ENCODE measurements at regions not wholly inside any gene's neighbourhood (a gene's known extent, or its start where the extent isn't known, plus 50 kb on each side); places are given as distances from the start of the nearest gene placed in this dataset.
A peak's percentile ranks its signal among the peaks of the same experiment; 100 is the strongest.
"Not testable (repeated sequence)": the region's sequence is repeated elsewhere in the genome, so short reads cannot be mapped to it uniquely, and the experiment has no call there.

DNA sequence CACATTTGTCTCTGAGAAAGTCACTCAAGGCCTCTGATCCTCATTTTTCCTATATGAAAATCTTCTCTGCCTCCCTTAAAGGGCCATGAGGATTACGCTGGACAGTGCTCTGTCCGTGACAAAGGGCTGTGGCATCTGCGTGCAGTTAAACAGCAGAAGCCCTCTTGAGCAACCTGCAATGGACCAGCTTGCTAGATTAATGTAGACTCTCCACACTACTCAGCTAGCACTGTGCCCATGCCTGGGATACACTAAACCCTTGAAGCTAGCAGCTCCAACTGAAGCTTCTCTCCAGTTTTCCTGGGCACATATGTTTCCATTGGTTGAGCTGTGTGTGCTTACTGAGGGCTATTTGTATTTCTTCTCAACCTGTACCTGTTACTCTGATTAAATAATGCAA lies 303.8 kb downstream of the RPLP1 start:
- no peak for DNase-seq (ENCODE audit: low read depth in 2 of 2, low spot score in 1 of 2)

DNA sequence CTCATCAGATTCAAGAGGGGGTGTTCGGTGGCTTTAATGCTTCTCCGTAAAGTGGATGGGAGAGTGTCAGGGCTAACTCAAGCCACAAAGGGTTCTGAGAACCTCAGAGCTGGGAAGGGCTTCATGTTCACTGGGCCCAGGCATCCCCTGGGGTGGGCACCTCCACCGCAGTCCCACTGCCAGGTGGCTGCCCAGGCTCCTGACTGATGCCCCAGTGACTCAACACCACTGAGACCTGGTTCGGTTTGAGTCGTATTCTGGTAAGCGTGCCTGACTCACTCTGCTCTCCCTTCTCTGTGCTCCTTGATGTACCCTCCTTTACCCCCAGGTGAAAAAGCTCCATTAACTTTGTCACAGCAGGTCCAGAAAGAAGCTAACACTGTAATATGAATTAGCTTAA lies 304.6 kb downstream of the RPLP1 start:
- no peak for DNase-seq (ENCODE audit: low read depth in 2 of 2, low spot score in 1 of 2)

DNA sequence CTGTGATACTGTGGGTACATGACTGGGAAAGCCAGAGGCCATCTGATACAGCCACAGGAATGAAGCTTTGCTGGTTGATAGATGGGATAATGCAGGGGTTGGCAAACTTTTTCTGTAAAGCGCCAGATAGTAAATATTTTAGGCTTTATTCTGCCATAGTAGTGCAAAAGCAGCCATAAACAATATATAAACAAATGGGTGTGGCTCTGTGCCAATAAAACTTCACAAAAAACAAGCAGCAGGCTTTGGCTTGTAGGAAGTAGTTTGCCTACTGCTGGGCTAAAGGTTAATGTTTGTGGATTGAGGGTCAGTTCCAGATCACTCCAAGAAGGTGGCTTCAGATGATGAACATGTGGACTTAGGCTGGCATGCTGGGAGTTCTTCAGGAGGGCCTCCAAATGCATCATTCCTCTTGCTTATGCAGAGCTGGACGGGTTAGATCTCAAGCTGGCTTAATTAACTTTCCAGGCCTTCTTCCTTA lies 305.7 kb downstream of the RPLP1 start:
- DNase-seq (ENCODE audit: low read depth in 2 of 2, low spot score in 1 of 2) = no peak

DNA sequence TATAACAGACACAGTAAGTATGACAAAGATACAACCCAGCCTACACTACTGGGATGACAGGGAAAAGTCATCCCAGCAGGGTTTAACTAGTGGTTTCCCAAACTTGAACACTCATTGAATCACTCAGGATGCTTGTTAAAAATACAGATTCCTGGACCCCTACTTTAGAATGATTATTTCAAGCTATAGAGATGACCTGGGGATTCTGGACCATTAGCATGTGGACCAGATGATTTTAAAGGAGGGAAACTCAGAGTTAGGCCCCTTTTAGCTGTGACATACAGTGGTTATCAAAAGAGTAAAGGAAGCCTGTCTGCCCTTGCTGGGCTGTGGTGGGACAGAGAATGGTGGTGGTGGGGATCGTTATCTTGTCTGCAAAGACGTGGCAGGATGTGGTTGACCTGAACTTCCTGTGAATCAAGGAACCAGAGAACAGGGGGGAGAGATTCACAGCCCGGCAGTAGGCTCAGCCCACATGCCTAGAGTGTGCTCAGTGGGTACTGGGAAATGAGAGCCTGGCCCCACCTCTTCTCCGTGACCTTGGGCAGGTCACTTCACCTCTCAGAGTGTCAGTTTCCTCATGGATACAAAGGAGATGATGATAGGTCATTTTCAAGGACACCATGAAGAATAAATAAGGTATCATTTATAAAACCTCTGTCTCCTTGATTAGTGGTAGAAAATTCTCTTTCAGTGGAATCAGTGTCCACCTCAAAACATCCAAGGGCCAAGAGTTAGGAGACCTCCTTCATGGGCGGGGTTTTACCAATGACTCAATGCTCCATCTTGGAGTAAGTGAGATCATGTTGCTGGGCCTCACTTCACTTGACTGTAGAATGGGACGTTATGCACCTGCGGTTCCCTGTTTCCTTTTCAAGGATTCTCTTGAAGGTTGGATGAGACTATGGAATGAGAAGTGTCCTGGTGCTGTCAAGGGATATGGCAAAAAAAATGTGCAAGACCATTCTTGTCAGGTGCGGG lies 306.5 kb downstream of the RPLP1 start:
- peak; percentile 72 to 73 for DNase-seq (ENCODE audit: low read depth in 2 of 2, low spot score in 1 of 2)

DNA sequence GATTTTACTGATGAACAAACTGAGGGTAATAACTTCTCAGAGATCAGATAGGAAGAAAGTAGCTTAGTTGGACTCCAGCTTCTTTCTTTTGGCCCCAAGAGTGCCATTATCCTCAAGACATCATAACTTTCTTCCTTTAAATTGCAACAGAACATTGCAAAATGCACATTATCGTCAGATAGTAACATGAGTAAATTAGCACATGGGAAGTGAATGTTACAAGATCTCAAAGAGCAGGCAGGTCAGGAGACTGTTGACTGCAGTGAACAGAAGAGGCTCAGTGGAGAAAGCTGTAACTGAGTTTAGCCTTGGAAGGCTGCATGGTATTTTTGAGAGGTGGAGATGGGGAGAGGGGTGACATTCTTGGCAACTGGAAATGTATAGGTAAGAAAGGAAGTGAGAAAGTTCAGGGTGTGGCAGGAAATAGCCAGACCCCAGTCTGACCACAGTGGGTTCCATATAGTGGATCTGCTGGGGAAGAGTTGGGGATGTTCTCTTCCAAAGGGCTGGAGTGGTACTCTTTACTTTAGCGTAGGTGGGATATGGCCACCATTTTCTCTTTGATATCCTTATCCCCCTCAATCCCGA lies 307.7 kb downstream of the RPLP1 start:
- DNase-seq (ENCODE audit: low read depth in 2 of 2, low spot score in 1 of 2) = no peak

DNA sequence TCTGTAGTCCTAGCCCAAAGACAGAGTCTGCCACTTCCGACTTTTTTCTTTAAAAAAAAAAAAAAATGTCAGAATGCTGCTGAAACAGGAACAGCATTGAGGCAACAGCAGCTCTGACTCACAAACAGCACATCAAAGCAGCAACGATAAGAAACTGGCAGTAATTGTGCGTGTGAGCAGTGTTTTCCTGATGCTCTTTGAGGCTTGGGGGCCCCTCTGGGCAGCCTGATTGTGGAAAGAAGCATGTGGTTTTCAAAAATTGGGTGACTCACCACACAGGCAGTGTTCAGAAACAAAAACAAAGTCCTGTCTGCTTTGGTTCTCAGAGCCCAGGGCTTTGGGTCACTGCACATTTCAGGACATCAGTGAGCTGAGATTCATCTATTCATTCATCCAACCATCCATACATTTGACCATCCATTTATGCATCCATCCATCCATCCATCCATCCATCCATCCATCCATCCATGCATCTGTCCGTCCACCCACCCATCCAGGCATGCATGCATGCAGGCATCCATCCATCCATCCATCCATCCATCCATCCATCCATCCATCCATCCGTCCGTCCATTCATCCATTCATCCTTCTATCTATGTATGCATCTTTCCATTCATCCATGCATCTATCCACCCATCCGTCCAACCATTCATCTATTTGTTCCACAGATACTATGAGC lies 308.4 kb downstream of the RPLP1 start:
- peak; percentile 42 to 59 for DNase-seq (ENCODE audit: low read depth in 2 of 2, low spot score in 1 of 2)

DNA sequence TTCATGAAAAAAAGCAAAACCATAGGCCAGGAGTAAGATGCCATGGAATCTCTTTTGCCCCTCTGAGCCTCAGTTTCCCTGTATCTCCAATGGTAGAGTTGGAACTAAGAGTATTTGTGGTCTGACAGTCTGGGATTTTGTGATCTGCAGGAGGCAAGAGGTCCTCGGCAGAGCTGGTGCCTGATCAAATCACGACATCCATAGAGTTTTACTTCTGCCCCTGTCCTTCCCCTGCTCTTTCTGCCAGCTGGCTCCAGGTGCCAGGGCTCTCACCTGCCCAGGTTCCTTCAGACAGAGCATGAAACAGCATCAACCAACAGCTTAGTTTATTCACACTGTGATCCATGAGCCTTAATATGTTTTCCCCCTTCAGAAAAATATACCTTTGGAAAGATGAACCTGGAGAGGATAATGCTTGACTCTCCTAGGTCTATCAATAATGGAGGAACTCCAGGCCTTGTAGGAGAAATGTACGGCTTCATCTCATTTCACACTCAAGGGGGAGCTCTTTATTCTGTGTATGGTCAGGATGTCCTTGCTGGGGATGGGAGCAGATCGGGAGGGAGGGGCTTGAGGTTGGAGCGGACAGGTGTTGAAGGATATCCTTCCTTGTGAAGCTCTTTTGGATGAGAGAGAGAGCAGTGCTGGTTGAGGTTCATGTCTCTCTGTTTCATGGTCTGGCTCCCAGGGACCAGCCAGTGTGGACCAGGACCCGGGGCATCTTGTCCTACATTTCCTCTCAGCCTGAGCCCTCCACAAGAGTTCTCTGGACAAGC lies 309.9 kb downstream of the RPLP1 start:
- no peak for DNase-seq (ENCODE audit: low read depth in 2 of 2, low spot score in 1 of 2)

DNA sequence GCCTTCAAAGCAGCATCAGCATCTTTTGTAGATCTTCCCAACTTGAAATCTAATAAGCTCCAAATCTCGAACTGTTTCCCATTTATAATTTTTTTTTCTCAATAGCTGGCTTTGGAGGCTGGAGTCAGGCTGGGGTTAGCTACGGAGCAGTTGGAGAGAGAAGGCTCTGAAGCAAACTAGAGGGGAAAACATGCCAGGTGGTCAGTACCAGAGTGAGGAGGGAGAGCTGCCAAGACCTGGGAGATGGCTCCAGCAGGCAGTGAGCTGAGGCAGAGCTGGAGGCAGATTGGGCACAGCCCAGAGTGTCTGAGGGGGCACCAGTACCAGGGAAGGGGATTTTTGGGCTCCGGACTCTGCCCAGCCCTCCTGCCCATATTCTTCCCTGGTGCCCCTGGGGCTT lies 311.2 kb downstream of the RPLP1 start:
- no peak for DNase-seq (ENCODE audit: low read depth in 2 of 2, low spot score in 1 of 2)

DNA sequence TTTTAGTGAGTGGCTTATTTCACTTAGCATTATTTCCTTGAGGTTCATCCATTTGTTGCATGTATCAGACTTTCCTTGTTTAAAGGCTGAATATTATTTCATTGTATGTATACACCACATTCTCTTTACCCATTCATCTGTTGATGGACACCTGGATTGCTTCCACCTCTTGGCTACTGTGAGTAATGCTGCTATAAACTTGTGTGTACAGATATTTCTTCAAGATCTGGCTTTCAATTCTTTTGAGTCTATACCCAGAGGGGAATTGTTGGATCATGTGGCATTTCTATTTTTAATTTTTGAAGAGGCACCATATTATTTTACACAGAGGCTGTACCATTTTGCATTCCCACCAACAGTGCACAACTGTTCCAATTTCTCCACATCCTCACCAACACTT lies 313.5 kb downstream of the RPLP1 start:
- no peak for DNase-seq (ENCODE audit: low read depth in 2 of 2, low spot score in 1 of 2)

DNA sequence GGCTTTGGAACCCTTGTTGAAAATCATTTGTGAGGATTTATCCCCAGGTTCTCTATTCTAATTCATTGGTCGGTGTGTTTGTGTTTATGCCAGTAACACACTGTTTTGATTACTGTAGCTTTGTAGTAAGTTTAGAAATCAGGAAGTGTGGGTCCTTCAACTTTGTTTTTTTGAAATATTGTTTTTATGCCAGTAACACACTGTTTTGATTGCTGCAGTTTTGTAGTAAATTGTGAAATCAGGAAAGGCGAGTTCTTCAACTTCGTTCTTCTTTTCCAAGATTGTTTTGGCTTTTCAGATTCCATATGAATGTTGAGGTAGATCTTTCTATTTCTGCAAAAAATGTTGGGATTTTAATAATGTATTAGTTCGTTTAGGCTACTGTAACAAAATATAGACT lies 314.6 kb downstream of the RPLP1 start:
- DNase-seq (ENCODE audit: low read depth in 2 of 2, low spot score in 1 of 2) = no peak

DNA sequence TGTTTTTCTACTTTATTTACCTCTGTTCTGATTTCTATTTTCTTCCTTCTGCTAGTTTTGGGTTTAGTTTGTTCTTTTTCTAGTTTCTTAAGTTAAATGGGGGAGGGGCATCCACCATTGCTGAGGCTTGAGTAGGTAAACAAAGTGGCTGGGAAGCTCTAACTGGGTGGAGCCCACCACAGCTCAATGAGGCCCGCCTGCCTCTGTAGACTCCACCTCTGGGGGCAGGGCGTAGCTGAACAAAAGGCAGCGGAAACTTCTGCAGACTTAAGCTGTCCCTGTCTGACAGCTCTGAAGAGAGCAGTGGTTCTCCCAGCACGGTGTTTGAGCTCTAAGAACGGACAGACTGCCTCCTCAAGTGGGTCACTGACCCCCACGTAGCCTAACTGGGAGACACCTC lies 316.7 kb downstream of the RPLP1 start:
- DNase-seq (ENCODE audit: low read depth in 2 of 2, low spot score in 1 of 2) = not testable (repeated sequence)

DNA sequence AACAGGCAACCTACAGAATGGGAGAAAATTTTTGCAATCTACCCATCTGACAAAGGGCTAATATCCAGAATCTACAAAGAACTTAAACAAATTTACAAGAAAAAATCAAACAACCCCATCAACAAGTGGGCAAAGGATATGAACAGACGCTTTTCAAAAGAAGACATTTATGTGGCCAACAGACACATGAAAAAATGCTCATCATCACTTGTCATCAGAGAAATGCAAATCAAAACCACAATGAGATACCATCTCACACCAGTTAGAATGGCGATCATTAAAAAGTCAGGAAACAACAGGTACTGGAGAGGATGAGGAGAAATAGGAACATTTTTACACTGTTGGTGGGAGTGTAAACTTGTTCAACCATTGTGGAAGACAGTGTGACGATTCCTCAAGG lies 321.6 kb downstream of the RPLP1 start:
- DNase-seq (ENCODE audit: low read depth in 2 of 2, low spot score in 1 of 2) = not testable (repeated sequence)

DNA sequence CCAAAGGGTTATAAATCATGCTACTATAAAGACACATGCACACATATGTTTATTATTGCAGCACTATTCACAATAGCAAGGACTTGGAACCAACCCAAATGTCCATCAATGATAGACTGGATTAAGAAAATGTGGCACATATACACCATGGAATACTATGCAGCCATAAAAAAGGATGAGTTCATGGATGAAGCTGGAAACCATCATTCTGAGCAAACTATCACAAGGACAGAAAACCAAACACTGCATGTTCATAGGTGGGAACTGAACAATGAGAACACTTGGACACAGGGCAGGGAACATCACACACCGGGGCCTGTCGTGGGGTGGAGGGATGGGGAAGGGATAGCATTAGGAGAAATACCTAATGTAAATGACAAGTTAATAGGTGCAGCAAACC lies 322.1 kb downstream of the RPLP1 start:
- not testable (repeated sequence) for DNase-seq (ENCODE audit: low read depth in 2 of 2, low spot score in 1 of 2)

DNA sequence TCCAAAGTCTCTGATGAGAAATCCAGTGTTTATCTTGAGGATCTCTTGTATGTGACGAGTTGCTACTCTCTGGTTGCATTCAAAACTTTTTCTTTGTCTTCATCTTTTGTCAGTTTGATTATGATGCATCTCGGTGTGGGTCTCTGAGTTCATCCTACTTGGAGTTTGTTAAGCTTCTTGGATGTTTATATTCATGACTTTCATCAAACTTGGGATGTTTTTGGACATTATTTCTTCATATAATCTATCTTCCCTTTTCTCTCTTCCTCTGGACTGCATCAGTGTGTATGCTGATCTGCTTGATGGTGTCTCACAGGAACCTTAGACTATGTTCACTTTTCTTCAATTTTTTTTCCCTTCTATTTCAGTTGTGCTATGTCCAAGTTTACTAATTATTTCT lies 320.4 kb downstream of the TLE3 start:
- DNase-seq (ENCODE audit: low read depth in 2 of 2, low spot score in 1 of 2) = no peak

DNA sequence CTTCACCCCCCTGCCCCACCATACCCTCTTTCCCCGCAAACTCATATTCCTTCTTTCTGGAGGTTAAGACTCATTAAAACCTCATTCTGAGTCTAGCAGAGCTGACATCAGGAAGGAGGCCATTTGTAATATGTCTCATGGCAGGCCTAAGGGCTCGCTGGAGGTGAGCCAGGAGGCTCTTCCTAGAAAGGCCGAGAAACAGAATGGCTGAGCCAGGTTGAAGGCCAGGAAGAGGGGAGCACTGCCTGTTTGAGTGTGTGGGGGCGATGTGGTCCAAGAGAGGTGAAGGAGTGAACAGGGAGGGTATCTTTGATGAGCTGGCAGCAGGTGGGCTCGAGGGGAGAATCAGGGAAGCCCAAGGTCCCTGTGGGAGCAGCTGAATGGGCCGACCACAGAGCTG lies 317.3 kb downstream of the TLE3 start:
- no peak for DNase-seq (ENCODE audit: low read depth in 2 of 2, low spot score in 1 of 2)

DNA sequence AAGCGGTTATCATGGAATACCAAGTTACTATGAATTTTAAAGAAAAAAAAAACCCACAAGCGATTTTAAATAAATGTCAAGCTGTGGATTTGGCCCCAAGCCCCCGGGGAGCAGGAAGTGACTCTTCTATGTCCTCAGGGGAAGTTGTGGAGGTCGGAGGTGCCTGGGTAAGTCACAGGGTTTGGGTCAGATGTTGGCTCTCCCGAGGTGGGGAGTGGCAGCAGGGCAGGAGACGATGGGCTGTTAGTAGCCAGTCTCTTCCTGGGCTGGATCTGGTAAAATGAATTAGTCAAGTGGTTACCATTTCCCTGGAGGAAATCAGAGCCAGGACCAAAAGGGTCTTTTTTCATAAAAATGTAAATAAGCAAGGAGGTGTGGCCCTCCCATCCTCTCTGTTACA lies 316.7 kb downstream of the TLE3 start:
- DNase-seq (ENCODE audit: low read depth in 2 of 2, low spot score in 1 of 2) = no peak

DNA sequence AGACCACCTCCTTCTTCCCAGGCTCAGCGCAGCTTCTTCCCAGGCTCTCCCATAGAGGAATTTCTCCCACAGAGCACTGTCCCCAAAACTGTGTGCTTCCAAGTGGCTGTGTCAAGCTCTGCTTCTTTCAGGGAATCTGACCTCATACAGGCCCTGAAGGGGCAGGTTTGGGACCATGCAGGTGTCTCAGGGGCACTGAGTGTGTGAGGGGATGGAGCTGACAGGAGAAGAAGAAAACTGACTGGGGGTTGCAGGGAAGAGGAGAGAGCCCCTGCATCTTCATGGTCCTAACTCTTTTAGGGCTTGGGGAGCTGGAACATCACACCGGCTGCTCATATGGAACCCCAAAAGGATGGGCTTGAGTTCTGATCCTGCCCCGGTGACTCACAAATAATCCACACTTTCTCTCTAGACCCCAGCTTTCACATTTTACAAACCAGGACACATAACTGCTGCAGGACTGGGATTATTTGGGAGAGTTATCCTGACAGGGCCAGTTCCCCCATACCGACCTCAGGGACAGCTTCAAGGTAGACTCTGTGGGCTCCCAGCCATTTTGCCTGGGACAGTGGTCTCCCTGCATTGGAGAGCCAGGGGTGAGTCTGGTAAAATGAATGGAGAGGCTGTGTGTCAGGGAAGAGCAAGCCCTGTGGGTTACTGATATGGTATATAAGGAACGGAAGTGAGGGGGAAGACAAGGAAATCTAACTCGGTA lies 316.1 kb downstream of the TLE3 start:
- no peak for DNase-seq (ENCODE audit: low read depth in 2 of 2, low spot score in 1 of 2)

DNA sequence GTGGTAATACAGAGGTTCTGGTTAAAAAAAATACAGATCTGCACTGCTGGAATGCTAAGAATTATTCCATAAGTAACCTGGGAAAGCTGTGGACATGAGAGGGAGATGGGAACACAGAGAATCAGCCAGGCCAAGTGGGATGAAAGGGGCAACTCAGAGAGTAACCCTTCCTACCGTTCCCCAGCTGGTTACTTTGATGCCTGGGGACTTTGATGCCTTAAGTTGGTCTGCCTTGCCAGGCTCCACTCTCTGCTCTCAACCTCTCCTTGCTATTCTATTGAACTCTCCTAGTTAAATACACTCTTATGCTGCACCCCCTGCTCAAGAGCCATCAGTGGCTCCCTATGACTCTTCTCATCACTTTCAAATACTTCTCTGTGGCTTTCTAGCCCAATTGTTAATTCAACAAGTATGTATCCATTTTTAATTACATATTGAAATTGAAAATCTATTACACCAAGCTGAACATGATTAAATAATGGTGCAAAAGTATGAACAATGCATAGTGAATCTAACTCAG lies 315.5 kb downstream of the TLE3 start:
- DNase-seq (ENCODE audit: low read depth in 2 of 2, low spot score in 1 of 2) = no peak

DNA sequence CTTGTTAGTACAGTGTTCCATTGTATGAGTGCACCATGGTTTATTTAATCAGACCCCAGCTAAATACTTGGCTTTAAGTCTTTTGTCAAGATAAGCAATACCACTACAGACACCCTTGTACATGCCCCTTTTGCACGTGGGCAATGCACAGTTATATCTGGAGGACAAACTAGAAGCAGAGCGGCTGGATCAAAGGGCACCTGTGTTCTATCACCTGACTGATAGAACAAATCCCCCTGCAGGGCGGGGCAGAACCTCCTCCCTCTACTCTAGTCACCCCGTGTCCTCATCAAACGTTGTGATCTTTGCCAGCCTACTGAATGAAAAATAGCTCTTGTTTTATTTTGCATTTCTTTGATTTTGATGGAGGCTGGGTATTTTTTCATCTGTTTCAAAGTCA lies 314.9 kb downstream of the TLE3 start:
- DNase-seq (ENCODE audit: low read depth in 2 of 2, low spot score in 1 of 2) = no peak

DNA sequence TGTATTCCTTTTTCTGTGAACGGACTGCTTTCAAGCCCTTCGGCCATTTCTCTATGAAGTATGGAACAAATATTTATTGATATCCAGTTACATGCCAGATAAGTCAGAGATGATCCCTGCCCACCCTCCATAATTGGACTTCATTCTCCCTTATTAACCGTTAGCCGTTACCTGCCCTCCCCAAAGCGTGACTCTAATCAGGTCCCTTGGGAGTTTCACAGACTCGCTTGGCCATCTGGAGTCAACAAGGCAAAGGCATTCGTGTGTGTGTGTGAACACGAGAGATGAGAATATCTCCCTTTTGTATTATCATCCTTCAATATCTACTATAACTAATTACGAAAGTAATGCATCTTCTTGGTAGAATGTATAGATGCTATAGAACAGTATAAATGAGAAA lies 314.5 kb downstream of the TLE3 start:
- DNase-seq (ENCODE audit: low read depth in 2 of 2, low spot score in 1 of 2) = no peak
